ENCODE measurements at regions not wholly inside any gene's neighbourhood (a gene's known extent, or its start where the extent isn't known, plus 50 kb on each side); places are given as distances from the start of the nearest gene placed in this dataset.

DNA sequence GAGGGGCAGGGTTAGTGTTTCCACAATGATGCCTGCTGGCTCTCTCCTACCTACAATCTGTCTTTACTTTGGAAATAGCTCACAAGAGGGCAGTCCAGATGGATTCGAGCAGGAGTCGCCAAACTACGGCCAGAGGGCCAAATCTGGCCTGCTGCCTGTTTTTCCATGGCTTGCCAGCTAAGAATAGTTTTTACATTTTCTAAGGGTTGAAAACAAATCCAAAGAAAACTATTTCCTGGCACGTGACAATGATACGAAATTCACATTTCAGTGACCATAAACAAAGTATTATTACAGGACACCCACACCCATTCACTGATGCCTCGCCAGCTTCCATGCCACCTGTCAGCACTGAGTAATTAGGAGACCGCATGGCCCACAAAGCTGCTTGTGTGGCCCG, 162.9 kb upstream of the WWC1 start:
- no peaks in the 10 kb centered on the region for H3K9me3 ChIP-seq (ENCODE audit: low read length)
- TF ChIP-seq, protein P1, sequence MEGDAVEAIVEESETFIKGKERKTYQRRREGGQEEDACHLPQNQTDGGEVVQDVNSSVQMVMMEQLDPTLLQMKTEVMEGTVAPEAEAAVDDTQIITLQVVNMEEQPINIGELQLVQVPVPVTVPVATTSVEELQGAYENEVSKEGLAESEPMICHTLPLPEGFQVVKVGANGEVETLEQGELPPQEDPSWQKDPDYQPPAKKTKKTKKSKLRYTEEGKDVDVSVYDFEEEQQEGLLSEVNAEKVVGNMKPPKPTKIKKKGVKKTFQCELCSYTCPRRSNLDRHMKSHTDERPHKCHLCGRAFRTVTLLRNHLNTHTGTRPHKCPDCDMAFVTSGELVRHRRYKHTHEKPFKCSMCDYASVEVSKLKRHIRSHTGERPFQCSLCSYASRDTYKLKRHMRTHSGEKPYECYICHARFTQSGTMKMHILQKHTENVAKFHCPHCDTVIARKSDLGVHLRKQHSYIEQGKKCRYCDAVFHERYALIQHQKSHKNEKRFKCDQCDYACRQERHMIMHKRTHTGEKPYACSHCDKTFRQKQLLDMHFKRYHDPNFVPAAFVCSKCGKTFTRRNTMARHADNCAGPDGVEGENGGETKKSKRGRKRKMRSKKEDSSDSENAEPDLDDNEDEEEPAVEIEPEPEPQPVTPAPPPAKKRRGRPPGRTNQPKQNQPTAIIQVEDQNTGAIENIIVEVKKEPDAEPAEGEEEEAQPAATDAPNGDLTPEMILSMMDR (conservative IDR thresholded peaks at IDR 0.05; ENCODE audit: low read length): no peak
- TF ChIP-seq EZH2phosphoT487 (IDR thresholded peaks at IDR 0.05; ENCODE audit: borderline replicate concordance, low read depth, low read length): no peak
- H3K36me3 ChIP-seq (ENCODE audit: insufficient read depth, low read length): no peaks in the 10 kb centered on the region
- no peak overlapping the region for H3K4me2 ChIP-seq (ENCODE audit: low read length)
- DNase-seq (ENCODE audit: low spot score): no peak
- no peaks in the 10 kb centered on the region for H3K79me2 ChIP-seq (ENCODE audit: insufficient read depth, low read depth, low read length)
- H3K4me3 ChIP-seq (ENCODE audit: low read depth, low read length, poor library complexity, severe bottlenecking): no peak overlapping the region
- intact Hi-C loops (cut with micrococcal nuclease; ENCODE audit: unreplicated experiment): no loop called here
- no peak overlapping the region for H3K27ac ChIP-seq (ENCODE audit: low read depth, low read length, poor library complexity, severe bottlenecking)
- no peak overlapping the region for H2AFZ ChIP-seq (ENCODE audit: low read length)
- no peaks in the 10 kb centered on the region for H3K9me2 ChIP-seq (ENCODE audit: insufficient read depth, low read length)
- BruUV-seq (replicated peaks): no TSS peak
- H4K20me1 ChIP-seq (ENCODE audit: insufficient read depth, low read length): no peaks in the 10 kb centered on the region
- CTCF ChIA-PET (ENCODE audit: unreplicated experiment): no interaction called here
- POLR2A ChIA-PET: interaction anchor here (0.6 kb wide), 1 partner anchor 11 kb away, joined by 3 read pairs; no protein-coding TSS in a partner anchor
- H3K4me1 ChIP-seq (ENCODE audit: insufficient read depth, low read length, poor library complexity, severe bottlenecking): no peaks in the 10 kb centered on the region

DNA sequence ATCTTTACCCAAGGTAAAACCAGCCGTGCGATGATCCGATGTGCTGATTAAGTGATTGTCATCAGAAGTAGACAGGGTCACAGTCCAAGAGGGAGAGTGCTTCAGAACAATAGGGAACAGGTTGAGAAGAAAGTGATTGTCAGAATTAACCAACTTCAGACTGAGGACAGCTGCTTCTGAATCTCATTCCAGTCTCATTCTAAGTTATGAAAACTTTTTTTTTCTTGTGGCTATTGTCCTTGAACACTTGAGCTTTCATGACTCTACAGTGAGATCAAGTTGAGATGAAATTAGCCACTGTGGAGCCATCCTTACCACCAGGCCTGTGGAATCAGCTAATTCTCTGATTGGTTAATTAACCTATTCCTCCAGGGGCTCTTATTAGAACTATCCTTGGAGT, 159.9 kb upstream of the WWC1 start:
- H3K36me3 ChIP-seq (ENCODE audit: insufficient read depth, low read length): no peaks in the 10 kb centered on the region
- intact Hi-C loops (cut with micrococcal nuclease; ENCODE audit: unreplicated experiment): no loop called here
- no peak overlapping the region for H2AFZ ChIP-seq (ENCODE audit: low read length)
- DNase-seq (ENCODE audit: low spot score): no peak
- no peak overlapping the region for H3K4me2 ChIP-seq (ENCODE audit: low read length)
- H3K79me2 ChIP-seq (ENCODE audit: insufficient read depth, low read depth, low read length): no peaks in the 10 kb centered on the region
- no peak overlapping the region for H3K4me3 ChIP-seq (ENCODE audit: low read depth, low read length, poor library complexity, severe bottlenecking)
- H3K9me2 ChIP-seq (ENCODE audit: insufficient read depth, low read length): no peaks in the 10 kb centered on the region
- ChIA-PET POLR2A (no interaction called here), CTCF (ENCODE audit: unreplicated experiment) (no interaction called here)
- no peaks in the 10 kb centered on the region for H4K20me1 ChIP-seq (ENCODE audit: insufficient read depth, low read length)
- no peaks in the 10 kb centered on the region for H3K4me1 ChIP-seq (ENCODE audit: insufficient read depth, low read length, poor library complexity, severe bottlenecking)
- no peak for TF ChIP-seq EZH2phosphoT487 (IDR thresholded peaks at IDR 0.05; ENCODE audit: borderline replicate concordance, low read depth, low read length)
- no TSS peak for BruUV-seq (replicated peaks)
- no peak overlapping the region for H3K27ac ChIP-seq (ENCODE audit: low read depth, low read length, poor library complexity, severe bottlenecking)
- no peaks in the 10 kb centered on the region for H3K9me3 ChIP-seq (ENCODE audit: low read length)

DNA sequence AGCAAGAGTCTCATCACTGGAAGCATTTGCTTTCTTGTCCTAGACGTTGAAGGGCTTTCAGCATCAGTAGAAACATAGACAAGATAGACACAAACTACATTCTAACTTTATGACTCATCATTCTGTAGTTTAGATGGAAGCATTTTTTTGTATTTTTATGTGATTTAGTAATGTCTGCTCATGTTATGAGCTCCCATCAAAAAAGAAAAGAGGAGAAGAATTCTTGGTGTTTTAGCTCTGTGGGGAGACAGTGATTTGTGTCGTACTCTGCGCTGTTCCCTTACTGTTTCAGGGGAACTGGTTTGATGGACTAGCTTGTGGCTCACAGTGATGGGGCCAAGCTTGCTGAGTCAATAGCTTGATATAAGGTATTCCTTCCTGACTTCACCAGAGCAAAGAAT, 159.2 kb upstream of the WWC1 start:
- ChIA-PET POLR2A (no interaction called here), CTCF (ENCODE audit: unreplicated experiment) (interaction anchor here (0.5 to 0.6 kb wide), 2 partner anchors 20 to 836 kb away, joined by 3 read pairs; no protein-coding TSS in a partner anchor)
- BruUV-seq (replicated peaks): no TSS peak

More for the DNA sequence above, 159.2 kb upstream of the WWC1 start:
- Histone ChIP-seq H3K36me3 (ENCODE audit: insufficient read depth, low read length) (no peaks in the 10 kb centered on the region), H2AFZ (ENCODE audit: low read length) (no peak overlapping the region), H3K9me3 (ENCODE audit: low read length) (no peaks in the 10 kb centered on the region), H3K27ac (ENCODE audit: low read depth, low read length, poor library complexity, severe bottlenecking) (no peak overlapping the region), H3K4me1 (ENCODE audit: insufficient read depth, low read length, poor library complexity, severe bottlenecking) (no peaks in the 10 kb centered on the region), H3K79me2 (ENCODE audit: insufficient read depth, low read depth, low read length) (no peaks in the 10 kb centered on the region), H4K20me1 (ENCODE audit: insufficient read depth, low read length) (no peaks in the 10 kb centered on the region), H3K9me2 (ENCODE audit: insufficient read depth, low read length) (no peaks in the 10 kb centered on the region), H3K4me3 (ENCODE audit: low read depth, low read length, poor library complexity, severe bottlenecking) (no peak overlapping the region), H3K4me2 (ENCODE audit: low read length) (no peak overlapping the region)
- intact Hi-C loops (cut with micrococcal nuclease; ENCODE audit: unreplicated experiment): no loop called here
- no peak for TF ChIP-seq EZH2phosphoT487 (IDR thresholded peaks at IDR 0.05; ENCODE audit: borderline replicate concordance, low read depth, low read length)
- TF ChIP-seq, protein P1 (conservative IDR thresholded peaks at IDR 0.05; ENCODE audit: low read length): no peak
- DNase-seq (ENCODE audit: low spot score): no peak
